ENCODE measurements at regions not wholly inside any gene's neighbourhood (a gene's known extent, or its start where the extent isn't known, plus 50 kb on each side); places are given as distances from the start of the nearest gene placed in this dataset.

GRCh38 chr7:136693166-136694119 lies 175.0 kb upstream of the CHRM2 start:
- DNase-seq (ENCODE audit: low read depth), result no peak
- no peak overlapping the region for H3K4me3 ChIP-seq (ENCODE audit: low read length)
- TF ChIP-seq, protein P1, sequence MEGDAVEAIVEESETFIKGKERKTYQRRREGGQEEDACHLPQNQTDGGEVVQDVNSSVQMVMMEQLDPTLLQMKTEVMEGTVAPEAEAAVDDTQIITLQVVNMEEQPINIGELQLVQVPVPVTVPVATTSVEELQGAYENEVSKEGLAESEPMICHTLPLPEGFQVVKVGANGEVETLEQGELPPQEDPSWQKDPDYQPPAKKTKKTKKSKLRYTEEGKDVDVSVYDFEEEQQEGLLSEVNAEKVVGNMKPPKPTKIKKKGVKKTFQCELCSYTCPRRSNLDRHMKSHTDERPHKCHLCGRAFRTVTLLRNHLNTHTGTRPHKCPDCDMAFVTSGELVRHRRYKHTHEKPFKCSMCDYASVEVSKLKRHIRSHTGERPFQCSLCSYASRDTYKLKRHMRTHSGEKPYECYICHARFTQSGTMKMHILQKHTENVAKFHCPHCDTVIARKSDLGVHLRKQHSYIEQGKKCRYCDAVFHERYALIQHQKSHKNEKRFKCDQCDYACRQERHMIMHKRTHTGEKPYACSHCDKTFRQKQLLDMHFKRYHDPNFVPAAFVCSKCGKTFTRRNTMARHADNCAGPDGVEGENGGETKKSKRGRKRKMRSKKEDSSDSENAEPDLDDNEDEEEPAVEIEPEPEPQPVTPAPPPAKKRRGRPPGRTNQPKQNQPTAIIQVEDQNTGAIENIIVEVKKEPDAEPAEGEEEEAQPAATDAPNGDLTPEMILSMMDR (conservative IDR thresholded peaks at IDR 0.05; ENCODE audit: low read depth, low read length), result no peak

DNA sequence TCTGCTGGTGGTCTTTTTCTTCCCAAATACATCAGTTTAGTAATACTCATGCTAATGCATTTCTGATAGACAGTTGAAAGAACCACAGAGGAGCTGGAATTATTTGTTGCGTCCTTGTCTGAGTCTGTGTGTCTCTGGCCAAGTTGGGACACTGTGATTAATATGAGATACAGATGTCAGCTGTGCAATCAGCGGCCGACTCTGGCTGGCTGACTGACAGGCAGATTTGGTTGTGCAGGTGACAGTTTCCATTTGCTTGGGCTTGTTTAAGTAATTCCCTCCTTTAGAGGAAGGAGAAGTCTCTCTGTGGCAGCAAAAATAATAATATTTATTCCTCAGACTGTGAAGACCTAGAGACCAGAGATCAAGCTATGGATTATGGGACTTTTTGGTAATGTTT lies 176.2 kb upstream of the CHRM2 start:
- H3K4me3 ChIP-seq (ENCODE audit: low read length), result no peak overlapping the region
- TF ChIP-seq, protein P1 (conservative IDR thresholded peaks at IDR 0.05; ENCODE audit: low read depth, low read length), result no peak
- no peak for DNase-seq (ENCODE audit: low read depth)

DNA sequence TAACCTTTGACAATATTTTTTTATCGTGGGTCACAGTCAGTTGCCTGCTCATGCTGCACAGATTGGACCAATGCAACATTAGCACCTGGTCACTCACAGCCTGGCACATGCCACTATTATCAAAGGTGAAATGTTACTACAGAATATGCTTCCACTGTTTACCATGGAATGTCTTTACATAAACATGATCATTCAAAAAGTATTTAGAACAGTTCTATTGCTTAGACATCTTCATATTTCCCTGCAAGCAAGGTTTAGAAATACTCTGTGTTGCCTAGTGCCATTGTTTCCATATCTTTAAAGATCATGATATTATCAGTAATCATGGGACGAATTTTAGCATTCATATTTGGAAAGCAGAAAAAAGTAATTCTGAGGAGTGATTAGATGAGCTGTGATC lies 179.9 kb upstream of the CHRM2 start:
- no peak for DNase-seq (ENCODE audit: low read depth)
- TF ChIP-seq, protein P1 (conservative IDR thresholded peaks at IDR 0.05; ENCODE audit: low read depth, low read length), result no peak
- H3K4me3 ChIP-seq (ENCODE audit: low read length), result no peak overlapping the region

DNA sequence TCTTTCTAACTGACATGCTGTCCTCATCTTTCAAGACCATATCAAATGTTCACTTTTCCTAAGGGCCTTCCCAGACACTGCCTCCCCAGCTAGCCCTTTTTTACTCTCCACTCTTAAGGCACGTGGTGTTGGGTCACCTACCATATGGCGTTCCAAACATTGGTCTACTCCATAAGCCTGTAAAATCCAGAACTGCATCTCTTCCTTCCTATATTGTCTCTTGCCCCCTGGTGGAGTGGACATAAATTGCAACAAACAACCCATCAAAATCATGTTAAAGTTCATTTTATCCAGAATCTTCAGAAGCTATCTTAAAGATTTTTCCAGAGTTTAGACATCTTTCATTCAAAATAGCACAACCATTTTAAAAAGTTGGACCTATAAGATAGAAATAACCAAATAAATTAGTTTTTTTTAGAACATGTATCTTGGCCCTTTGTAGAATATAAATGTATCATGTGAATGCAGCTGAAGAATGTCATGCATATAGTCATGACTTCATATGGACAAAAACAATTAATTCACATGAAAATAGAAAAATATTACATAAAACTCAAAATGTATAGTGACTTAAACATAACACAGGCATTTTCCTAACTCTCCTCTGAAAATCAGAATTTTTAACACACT lies 180.6 kb upstream of the CHRM2 start:
- H3K4me3 ChIP-seq (ENCODE audit: low read length), result no peak overlapping the region
- DNase-seq (ENCODE audit: low read depth), result no peak
- TF ChIP-seq, protein P1 (conservative IDR thresholded peaks at IDR 0.05; ENCODE audit: low read depth, low read length), result peak; percentile 60

GRCh38 chr7:136685501-136686173 lies 182.8 kb upstream of the CHRM2 start:
- TF ChIP-seq, protein P1 (conservative IDR thresholded peaks at IDR 0.05; ENCODE audit: low read depth, low read length), result no peak
- DNase-seq (ENCODE audit: low read depth), result no peak
- no peak overlapping the region for H3K4me3 ChIP-seq (ENCODE audit: low read length)

DNA sequence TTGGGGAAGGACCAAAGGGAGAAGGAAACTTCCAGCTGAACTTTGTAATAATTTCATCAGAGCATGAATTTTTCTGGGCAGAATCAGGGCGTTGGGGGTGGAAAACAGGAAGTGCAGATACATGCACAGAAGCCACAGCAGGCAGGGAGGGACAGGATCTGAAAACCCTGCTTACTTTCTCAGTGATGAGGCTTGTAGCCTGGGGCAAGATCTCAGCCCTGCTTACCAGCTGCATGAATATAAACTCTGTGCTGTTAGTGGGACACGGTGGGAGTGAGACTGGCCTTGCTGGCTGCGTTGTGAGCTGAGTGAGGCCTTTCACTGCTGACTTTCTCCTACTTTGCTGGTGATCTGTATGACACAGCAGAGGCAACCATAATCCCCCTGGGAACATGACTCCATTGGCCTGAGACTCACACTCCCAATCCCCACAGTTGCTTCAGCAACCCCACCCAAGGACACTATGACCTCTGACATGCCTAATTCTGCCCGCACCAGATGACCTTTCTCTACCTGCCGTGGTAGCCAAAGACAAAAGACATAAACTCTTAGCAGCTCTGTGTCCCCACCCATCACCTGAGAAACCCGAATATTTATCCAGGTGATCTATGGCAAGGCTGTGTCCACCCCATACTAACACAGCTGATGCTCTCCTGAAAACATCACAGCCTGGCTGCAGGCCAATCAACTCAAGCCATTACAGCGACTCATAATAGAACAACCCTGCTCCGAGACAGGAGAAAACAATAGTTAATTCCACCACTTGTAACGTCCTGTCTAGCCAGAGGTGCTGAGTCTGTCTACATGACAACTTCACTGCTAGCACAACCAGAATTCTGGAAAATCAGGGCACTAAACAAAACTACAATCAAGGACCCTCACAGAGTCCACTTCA lies 190.7 kb upstream of the CHRM2 start:
- TF ChIP-seq, protein P1 (conservative IDR thresholded peaks at IDR 0.05; ENCODE audit: low read depth, low read length), result no peak
- no peak for DNase-seq (ENCODE audit: low read depth)
- no peak overlapping the region for H3K4me3 ChIP-seq (ENCODE audit: low read length)
